GM23338 (cell line): ENCODE measurements at regions not wholly inside any gene's neighbourhood (a gene's known extent, or its start where the extent isn't known, plus 50 kb on each side); places are given as distances from the start of the nearest gene placed in this dataset.

Experiments
- ATAC-seq: fragments of 200-7000 bp; cut with Tn5 transposase; 3 replicates; pipeline ENCODE4 v1.9.1; 2020
- DNase-seq: peaks from one replicate; pipeline ENCODE4 v3.0.0-alpha.2; 2015; ENCODE audit warnings: low spot score
- H2AFZ ChIP-seq: fragments of 200-600 bp; sonication (generic); 2 replicates; pipeline ENCODE4 v1.8.0; 2016; ENCODE audit warnings: antibody characterized with exemption, mild to moderate bottlenecking, moderate library complexity
- H3F3A ChIP-seq: fragments of 200-600 bp; sonication (generic); replicated peaks from 2 replicates; pipeline ENCODE4 v1.8.0; 2017; ENCODE audit warnings: antibody characterized with exemption, mixed run types, low read depth
- H3K27ac ChIP-seq: fragments of 200-600 bp; sonication (generic); 2 replicates; pipeline ENCODE4 v1.6.1; 2016; ENCODE audit warnings: low read depth
- H3K27me3 ChIP-seq: fragments of 200-600 bp; sonication (generic); 2 replicates; pipeline ENCODE4 v1.8.0; 2016; ENCODE audit warnings: mild to moderate bottlenecking, mixed run types, moderate library complexity; ENCODE audit not compliant: insufficient read depth
- H3K36me3 ChIP-seq: fragments of 200-600 bp; sonication (generic); 2 replicates; pipeline ENCODE4 v1.8.0; 2016; ENCODE audit warnings: mild to moderate bottlenecking; ENCODE audit not compliant: insufficient read depth
- H3K4me1 ChIP-seq: fragments of 200-600 bp; sonication (generic); 2 replicates; pipeline ENCODE4 v1.8.0; 2016; ENCODE audit warnings: mild to moderate bottlenecking, moderate library complexity; ENCODE audit not compliant: insufficient read depth
- H3K4me2 ChIP-seq: fragments of 200-600 bp; sonication (generic); 2 replicates; pipeline ENCODE4 v1.7.1; 2017; ENCODE audit warnings: mixed run types
- H3K4me3 ChIP-seq: fragments of 200-600 bp; sonication (generic); 2 replicates; pipeline ENCODE4 v1.6.1; 2016; ENCODE audit warnings: mixed run types
- H3K79me2 ChIP-seq: fragments of 200-600 bp; sonication (generic); replicated peaks from 2 replicates; pipeline ENCODE4 v1.8.0; 2017; ENCODE audit warnings: mild to moderate bottlenecking; ENCODE audit not compliant: insufficient read depth
- H3K9me2 ChIP-seq: fragments of 200-600 bp; sonication (generic); 2 replicates; pipeline ENCODE4 v1.8.0; 2017; ENCODE audit not compliant: insufficient read depth
- H4K20me1 ChIP-seq: fragments of 200-600 bp; sonication (generic); replicated peaks from 2 replicates; pipeline ENCODE4 v1.8.0; 2017; ENCODE audit warnings: mild to moderate bottlenecking; ENCODE audit not compliant: insufficient read depth
- H3K27ac Mint-ChIP-seq: 2 replicates; pipeline ENCODE4 v1.8.0; 2020; ENCODE audit warnings: inconsistent platforms, mild to moderate bottlenecking, moderate library complexity, mixed read lengths
- H3K27me3 Mint-ChIP-seq: 3 replicates; pipeline ENCODE4 v1.8.0; 2022; ENCODE audit warnings: low read depth, mild to moderate bottlenecking, moderate library complexity, mixed read lengths, inconsistent platforms; ENCODE audit not compliant: insufficient read depth, poor library complexity
- H3K36me3 Mint-ChIP-seq: 3 replicates; pipeline ENCODE4 v1.8.0; 2021; ENCODE audit warnings: low read depth, mild to moderate bottlenecking, inconsistent platforms, moderate library complexity, mixed read lengths
- H3K4me1 Mint-ChIP-seq: 3 replicates; pipeline ENCODE4 v1.8.0; 2020; ENCODE audit warnings: mild to moderate bottlenecking, inconsistent platforms, mixed read lengths
- H3K4me3 Mint-ChIP-seq: 3 replicates; pipeline ENCODE4 v1.8.0; 2021; ENCODE audit warnings: moderate library complexity, mild to moderate bottlenecking, inconsistent platforms, mixed read lengths
- H3K9me3 Mint-ChIP-seq: 3 replicates; pipeline ENCODE4 v1.8.0; 2020; ENCODE audit warnings: moderate library complexity, mild to moderate bottlenecking, inconsistent platforms, mixed read lengths
- EZH2 ChIP-seq: fragments of 200-600 bp; sonication (generic); IDR thresholded peaks from one replicate; pipeline ENCODE4 v1.8.0; 2017; ENCODE audit warnings: antibody characterized with exemption, mild to moderate bottlenecking, low read depth; ENCODE audit not compliant: unreplicated experiment
- EZH2phosphoT487 ChIP-seq: fragments of 200-600 bp; sonication (generic); IDR thresholded peaks from one replicate; pipeline ENCODE4 v1.8.1; 2018; ENCODE audit warnings: antibody characterized with exemption; ENCODE audit not compliant: unreplicated experiment
- NANOG ChIP-seq: IDR thresholded peaks from 2 replicates; pipeline ENCODE4 v1.6.1; 2016; ENCODE audit warnings: antibody characterized with exemption, borderline replicate concordance
- STAT1 ChIP-seq: IDR thresholded peaks from one replicate; pipeline ENCODE4 v1.6.1; 2016; ENCODE audit warnings: antibody characterized with exemption; ENCODE audit not compliant: unreplicated experiment
- ZNF331 ChIP-seq: fragments of 250-450 bp; sonication (Bioruptor Pico); IDR thresholded peaks from 2 replicates; pipeline ENCODE4 v1.5.0; 2020; ENCODE audit warnings: low read depth, mild to moderate bottlenecking, moderate library complexity
- TF ChIP-seq, protein P1 (sequence below): IDR thresholded peaks from one replicate; pipeline ENCODE4 v1.6.1; 2018; ENCODE audit warnings: antibody characterized with exemption; ENCODE audit not compliant: unreplicated experiment
- TF ChIP-seq, protein P2 (sequence below): IDR thresholded peaks from 2 replicates; pipeline ENCODE4 v1.6.1; 2016; ENCODE audit warnings: antibody characterized with exemption

DNA sequence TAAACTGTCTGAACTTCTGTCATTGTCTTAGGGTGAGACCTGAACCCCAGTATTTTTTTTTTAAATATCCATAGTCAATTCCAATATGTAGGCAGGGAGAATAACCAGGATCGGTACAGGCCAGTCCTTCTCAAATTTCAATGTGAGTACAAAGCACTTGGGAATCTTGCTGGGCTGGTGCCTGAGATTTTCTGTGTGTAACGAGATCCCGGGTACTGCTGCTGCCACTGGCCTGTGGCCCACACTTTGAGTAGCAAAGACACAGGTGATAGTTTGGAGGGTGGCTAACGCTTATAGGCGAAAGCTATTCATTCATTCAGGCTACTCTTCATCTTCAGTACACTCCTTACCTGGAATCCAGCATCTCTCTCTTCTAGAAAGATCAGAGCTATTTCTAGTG, 923.6 kb upstream of the TENM3 start (continued):
- TF ChIP-seq EZH2phosphoT487 (no peak), STAT1 (no peak), NANOG (no peak)
- TF ChIP-seq, protein P1, sequence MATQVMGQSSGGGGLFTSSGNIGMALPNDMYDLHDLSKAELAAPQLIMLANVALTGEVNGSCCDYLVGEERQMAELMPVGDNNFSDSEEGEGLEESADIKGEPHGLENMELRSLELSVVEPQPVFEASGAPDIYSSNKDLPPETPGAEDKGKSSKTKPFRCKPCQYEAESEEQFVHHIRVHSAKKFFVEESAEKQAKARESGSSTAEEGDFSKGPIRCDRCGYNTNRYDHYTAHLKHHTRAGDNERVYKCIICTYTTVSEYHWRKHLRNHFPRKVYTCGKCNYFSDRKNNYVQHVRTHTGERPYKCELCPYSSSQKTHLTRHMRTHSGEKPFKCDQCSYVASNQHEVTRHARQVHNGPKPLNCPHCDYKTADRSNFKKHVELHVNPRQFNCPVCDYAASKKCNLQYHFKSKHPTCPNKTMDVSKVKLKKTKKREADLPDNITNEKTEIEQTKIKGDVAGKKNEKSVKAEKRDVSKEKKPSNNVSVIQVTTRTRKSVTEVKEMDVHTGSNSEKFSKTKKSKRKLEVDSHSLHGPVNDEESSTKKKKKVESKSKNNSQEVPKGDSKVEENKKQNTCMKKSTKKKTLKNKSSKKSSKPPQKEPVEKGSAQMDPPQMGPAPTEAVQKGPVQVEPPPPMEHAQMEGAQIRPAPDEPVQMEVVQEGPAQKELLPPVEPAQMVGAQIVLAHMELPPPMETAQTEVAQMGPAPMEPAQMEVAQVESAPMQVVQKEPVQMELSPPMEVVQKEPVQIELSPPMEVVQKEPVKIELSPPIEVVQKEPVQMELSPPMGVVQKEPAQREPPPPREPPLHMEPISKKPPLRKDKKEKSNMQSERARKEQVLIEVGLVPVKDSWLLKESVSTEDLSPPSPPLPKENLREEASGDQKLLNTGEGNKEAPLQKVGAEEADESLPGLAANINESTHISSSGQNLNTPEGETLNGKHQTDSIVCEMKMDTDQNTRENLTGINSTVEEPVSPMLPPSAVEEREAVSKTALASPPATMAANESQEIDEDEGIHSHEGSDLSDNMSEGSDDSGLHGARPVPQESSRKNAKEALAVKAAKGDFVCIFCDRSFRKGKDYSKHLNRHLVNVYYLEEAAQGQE, result no peak

DNA sequence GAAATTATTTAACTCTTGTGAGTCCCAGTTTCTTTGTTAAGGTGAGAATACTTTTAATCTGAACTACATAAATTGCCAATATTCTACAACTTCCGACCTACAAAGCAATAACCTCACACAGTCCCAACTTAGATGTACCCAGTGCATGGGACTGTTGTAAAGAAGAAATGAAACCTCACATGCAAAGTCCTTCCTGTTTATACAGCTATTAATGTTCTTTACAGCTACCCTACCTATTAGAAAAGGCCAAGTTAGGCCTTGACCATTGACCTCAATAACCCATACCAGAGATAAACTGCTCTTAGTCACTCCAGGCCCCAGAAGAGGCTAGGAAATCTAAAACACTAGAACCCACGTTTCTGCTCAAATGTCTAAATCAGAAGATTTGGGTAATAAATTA, 920.1 kb upstream of the TENM3 start:
- Mint-ChIP-seq H3K4me1 (peaks cover 9% of the 10 kb centered on the region; the same call in 2 of the 3 replicates), H3K27ac (no peak overlapping the region), H3K9me3 (no peaks in the 10 kb centered on the region; the same call in 2 of the 3 replicates), H3K27me3 (no peaks in the 10 kb centered on the region), H3K36me3 (no peaks in the 10 kb centered on the region), H3K4me3 (no peak overlapping the region)
- H3K4me1 ChIP-seq, result 0 out of 2 replicates have a peak, but pooled peaks cover 7% of the 10 kb centered on the region
- H3K9me2 ChIP-seq, result no peaks in the 10 kb centered on the region
- no peak overlapping the region for H3K4me2 ChIP-seq
- no peaks in the 10 kb centered on the region for H3K79me2 ChIP-seq
- DNase-seq (no peak), ATAC-seq (no peak)
- H3K27me3 ChIP-seq, result no peaks in the 10 kb centered on the region
- no peak overlapping the region for H3K27ac ChIP-seq
- no peak for TF ChIP-seq EZH2
- TF ChIP-seq ZNF331 (CRISPR knock-in tag), result no peak
- TF ChIP-seq NANOG, result no peak
- TF ChIP-seq, protein P1, result no peak
- TF ChIP-seq, protein P2, sequence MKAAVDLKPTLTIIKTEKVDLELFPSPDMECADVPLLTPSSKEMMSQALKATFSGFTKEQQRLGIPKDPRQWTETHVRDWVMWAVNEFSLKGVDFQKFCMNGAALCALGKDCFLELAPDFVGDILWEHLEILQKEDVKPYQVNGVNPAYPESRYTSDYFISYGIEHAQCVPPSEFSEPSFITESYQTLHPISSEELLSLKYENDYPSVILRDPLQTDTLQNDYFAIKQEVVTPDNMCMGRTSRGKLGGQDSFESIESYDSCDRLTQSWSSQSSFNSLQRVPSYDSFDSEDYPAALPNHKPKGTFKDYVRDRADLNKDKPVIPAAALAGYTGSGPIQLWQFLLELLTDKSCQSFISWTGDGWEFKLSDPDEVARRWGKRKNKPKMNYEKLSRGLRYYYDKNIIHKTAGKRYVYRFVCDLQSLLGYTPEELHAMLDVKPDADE, result no peak
- no peaks in the 10 kb centered on the region for H3K36me3 ChIP-seq
- H2AFZ ChIP-seq, result no peak overlapping the region
- no peaks in the 10 kb centered on the region for H3F3A ChIP-seq
- no peaks in the 10 kb centered on the region for H4K20me1 ChIP-seq
- no peak overlapping the region for H3K4me3 ChIP-seq
